NCI-H2171 (cell line): ENCODE measurements at regions not wholly inside any gene's neighbourhood (a gene's known extent, or its start where the extent isn't known, plus 50 kb on each side); places are given as distances from the start of the nearest gene placed in this dataset.

ENCODE experiments used
- DNase-seq: peaks from one replicate; lab custom pipeline; 2025; lab: John Stamatoyannopoulos, UW

DNA sequence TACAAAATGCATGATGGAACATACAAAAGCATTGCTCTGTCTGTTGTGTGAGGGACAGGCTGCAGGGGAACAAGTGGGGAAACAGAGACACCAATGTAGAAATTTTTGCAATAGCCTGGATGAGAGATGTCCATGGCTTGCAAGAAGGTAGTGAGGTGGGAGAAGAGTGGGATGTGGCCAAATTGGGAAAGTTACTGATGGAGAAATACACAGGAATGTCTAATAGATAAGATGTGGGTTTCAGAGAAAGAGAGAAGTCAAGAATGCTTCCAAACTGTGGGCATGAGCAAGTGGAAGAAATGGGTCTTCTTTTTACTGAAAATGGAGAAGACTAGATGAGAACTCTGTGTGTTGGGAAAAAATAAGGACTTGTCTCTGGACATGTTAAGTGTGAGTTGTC, 592.7 kb downstream of the TNS3 start:
- DNase-seq, result no peak

DNA sequence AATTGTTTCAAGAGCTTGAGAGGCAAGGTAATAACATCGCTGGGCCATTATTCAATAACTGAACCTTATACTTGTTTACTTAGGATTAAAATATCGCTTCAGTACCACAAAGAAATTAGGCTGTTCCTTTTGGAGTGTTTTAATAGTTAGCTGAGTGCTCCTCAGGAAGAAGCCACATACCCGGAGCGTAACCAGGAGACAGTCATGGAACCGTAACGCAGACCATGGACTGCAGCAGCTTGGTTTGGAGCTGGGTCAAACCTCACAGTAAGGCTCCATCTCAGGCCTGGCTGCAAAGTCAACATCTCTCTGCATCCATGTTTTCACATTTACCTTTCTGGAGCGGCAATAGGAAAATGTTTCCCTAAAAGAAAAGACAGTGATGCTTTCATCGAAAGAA, 599.0 kb downstream of the TNS3 start:
- DNase-seq, result no peak

DNA sequence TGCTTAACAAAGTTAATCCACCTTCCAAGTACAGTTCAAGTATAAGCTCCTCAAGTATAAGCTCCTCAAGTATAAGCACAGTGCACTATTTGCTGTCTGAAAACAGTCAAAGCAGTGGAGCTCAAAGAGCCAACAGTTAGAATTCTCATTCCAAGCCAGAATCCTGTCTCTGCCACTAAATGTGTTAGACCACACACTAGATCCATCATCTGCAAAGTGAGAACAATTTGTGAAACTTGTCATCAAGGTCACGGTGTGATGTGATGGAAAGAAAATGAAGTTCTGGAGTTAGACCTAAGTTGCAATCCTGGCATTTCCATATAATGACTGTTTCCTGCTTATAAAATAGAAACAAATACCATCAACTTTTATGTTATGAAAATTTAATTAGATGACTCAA, 602.5 kb downstream of the TNS3 start:
- no peak for DNase-seq

DNA sequence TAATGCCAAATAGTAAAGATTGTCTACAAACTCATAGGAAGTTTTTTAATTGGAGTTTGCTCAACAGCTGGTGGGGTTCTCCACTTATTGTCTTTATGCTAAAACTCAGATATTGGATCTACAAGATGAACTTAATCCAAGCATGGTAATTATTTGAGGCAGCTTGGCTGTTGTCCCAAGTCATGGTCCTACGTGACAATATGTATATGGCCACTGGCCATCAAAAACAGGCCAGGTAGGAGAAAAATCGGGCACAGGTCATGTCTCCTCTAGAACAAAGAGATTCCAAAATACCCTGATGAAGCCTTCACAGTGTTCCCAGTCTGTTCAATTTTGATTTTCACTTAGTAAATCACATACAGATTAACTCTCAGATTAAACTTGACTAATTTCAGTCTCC, 606.4 kb downstream of the TNS3 start:
- no peak for DNase-seq

DNA sequence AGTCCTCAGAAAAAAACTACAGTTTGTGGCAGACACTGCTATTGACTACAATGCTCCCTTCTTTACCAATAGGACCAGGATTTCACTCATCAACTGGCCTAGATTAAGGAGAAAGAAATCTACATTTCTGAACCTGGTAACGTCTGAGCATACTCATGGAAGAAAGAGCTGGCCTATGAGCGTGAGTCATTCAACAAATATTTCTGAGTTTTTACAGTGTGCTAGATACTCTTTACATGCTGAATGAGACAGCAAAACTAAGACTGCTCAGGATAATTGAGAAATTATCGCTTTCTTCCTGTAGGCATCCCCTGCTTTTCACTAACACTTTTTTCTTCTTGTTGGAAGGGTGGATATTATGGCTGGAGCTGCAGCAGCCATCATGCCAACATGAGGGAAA, 609.7 kb downstream of the TNS3 start:
- no peak for DNase-seq

DNA sequence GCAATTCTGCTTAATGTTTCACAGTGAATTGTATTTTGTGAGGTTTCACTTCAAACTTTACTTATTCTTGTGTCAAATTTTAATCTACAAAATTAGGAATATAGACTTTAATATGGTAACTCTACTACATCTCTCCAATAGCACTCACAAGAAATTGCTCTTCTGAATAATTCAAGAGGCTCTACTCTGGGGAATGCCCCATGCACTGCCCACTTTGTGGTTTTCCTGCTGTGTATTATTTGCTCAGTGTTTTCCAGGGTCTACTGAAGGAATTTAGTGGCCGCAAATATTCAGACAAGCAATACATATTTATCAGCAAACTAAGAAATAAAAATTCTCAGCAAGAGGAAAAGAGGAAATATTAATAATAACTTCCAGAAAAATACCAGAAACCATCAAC, 611.4 kb downstream of the TNS3 start:
- DNase-seq, result no peak

DNA sequence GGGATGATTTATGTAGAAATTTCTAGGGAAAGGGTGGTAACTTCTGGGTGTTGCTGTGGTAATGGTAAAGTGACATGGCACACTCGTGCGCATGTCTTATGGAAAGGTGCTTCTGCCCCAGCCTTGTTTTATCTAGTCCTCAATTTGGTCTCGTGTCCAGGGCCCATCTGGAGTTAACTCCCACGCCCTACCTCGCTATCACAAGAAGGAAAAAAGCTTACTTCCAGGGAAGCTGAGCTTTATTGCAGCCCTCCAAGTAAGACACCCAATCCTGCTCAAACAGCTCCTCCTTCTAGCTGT, 611.8 kb downstream of the TNS3 start:
- DNase-seq, result no peak

DNA sequence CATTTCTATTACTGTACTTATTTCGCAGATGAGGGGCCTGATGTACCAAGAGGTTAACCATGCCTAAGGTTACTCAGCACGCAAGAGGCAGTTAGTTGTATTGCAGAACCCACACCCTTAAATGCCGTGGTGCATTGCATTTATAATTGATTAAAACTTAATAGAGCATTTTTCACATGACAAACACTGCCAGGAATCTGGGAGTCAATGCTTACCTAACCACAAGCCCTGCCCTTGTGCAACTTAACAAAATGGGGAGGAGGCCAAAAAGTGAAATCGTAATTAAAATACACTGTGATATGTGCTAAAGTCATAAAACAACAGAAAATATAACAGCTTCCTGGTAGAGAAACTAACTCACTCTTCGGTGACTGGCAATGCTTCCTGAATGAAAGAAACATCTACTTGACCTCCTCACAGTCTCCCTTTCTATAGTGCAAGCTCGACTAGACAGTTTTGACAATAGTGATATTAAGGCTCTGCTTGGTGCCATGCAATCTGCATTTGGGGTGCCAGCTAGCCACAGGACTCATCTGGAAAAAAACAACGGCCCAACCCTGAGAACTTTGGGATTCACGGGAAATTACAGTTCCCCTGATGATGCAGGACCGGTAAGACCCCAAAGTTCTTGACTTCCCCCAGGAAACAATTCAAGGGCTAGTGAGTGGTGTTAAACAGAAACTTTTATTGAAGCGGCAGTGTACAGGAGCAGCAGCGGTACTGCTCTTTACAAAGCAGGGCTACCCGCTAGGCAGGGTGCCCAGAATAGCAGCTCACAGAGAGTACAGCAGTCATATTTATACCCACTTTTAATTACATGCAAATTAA, 612.4 kb downstream of the TNS3 start:
- DNase-seq, result no peak

DNA sequence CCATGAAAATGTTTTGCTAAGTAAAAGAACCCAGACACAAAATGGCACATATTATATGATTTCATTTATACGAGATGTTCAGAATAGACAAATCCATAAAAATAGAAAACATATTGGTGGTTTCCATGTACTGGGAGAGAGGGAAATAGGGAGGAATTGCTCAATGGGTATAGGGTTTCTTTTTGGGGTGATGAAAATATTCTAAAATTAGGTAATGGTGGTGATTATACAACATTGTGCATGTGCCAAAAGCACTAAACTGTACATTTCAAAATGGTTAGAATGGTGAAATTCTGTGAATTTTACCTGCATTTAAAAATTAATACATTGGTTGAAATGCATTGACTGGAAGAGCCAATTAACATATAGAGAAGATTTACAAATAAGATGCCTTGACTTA, 613.9 kb downstream of the TNS3 start:
- DNase-seq, result no peak

DNA sequence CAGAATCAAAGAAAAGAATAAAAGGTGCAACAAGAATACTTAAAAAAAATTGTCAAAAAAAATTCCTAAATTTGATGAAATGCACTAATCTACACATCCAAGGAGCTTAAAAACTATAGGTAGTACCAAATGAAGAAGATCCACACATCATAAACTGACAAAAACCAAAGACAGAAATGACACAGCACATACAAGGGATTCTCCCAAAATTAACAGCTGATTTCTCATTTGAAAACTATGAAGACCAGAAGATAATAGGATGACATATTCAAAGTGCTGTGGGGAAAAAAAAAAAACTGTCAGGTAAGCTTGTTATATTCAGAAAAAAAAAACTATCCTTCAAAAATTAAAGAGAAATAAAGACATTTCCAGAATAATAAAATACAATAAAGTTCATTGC, 618.2 kb downstream of the TNS3 start:
- no peak for DNase-seq

DNA sequence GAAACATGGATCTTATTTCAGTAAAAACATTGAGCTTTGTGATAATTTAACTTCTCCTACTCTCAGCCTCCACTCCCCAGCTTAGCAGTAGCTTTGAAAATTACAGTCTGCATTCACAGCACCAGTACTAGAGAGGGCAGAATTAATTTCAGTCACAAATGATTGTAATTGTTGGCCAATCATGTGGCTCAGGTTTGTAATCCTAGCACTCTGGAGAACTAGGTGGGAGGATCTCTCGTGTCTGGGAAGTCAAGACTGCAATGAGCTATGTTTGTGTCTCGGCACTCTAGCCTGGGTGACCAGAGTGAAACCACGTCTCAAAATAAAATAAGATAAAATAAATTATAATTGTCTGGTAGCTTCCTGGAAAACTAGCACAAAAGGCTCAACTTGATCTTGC, 620.9 kb downstream of the TNS3 start:
- DNase-seq, result no peak

DNA sequence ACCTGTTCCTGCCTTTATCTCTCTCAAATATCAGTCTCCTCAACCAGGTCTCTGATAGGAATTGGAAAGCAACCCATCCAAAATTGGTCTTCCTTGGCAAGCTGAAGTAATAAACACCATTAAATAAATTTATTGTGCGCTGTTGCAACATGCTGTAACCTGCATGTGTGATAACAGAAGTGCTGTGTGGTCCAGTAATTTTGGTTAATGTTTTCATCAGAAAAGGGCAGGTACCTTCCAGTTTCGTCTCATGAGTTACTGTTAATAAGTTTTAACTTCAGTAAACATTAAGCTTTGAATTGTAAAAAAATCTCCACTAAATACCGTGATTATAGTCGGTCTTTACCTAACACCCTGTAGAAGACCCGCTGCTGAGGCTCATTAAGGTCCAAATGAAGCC, 624.7 kb downstream of the TNS3 start:
- no peak for DNase-seq

DNA sequence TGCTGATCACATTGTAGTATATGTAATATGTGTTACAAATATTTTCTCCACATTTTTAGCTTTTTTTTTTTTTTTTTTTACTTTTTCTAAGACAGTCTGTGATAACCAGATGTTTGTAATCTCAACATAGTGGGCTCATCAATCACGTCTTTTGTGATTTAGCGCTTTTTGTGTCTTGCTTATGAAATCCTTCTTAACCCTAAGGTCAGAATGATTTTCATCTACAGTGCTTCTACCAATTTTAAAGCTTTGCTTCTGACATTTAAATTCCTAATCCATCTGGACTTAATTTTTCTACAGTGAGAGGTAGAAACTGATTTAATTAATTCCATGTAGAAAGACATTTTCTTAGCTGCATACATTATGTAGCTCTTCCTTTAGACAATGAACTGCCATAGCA, 626.4 kb downstream of the TNS3 start:
- DNase-seq, result no peak

DNA sequence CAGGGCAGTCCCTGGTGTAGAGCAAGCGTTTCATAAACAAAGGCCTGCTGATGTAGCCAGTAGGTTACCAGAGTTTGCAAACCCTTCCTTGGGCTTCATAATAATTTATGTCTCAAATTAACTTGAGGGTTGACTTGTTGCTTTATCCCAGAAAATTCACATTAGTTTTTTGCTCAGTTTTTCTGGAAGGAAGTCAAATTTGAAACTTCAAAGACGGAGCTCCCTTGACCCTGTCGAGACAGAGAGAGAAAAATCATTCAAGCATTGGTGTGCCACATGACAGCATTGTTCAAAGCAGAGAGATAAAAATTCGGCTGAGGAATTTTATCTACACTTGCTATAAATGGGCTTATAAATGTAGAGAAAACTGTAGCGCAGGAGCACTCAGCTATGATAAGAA, 627.7 kb downstream of the TNS3 start:
- no peak for DNase-seq

DNA sequence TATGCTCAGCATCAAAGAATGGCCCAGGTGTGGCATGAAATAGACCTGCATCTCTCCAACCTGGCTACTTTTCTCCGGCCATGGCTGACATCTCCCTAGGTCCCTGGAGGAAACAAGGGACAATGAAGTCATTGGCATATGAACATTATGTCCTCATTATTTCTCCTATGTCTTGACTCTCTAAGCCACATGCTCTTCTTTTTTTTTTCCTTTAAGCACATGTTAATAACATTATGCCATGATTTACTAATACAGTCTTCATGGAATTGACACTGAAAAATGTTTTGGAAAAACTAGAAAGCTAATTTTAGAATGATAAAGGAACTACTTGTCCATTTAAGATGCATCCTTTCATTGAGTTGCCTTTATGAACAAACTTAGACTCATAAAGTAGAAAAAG, 628.9 kb downstream of the TNS3 start:
- DNase-seq, result no peak

DNA sequence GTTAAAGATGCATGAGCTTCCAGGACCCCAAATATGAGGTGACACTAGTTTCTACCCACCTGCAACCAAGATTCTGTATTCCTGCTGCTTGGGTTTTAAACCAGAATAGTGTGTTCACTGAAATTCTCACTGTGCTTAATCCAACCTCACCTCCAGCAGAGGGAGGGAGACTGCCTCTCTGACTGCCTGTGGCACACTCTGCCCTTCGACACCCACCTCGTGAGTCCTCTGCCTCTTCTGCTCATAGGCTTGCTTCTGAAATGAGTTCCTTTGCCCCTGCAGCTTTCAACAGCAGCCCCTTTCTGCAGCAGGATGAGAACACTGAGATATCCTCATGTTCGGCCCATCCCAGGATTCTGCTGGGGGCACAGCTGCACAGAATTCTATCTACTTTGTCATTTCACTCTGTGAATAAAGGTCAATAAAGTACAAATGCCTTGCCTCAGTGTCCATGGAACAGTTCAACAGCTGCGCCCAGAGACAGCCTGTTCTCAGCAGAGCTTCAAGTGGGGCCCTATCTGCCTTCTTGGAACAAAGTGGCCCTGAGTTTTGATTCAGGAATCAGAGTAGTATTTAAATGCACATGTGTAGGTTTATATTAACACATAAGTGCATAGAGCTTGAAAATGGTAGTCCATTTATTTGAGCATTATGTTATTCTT, 632.5 kb downstream of the TNS3 start:
- DNase-seq, result no peak

DNA sequence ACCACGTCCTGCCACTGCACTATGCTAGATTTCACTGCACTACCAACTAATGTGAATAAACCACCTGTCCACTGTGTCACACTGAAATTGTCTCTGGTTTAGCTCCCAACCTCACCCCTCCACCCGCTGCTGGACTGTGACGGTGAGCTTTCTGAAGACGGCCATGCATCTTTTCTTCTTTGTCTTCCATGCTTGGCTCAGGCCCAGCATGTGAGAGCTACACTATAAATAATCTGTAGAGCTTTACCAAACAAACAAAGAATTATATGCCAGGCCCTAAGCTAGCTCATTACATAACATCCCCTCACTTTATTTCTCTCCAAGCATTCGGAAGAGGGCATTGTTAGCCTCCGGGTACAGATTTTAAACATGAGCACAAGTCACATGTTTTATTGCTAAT, 633.2 kb downstream of the TNS3 start:
- DNase-seq, result no peak

DNA sequence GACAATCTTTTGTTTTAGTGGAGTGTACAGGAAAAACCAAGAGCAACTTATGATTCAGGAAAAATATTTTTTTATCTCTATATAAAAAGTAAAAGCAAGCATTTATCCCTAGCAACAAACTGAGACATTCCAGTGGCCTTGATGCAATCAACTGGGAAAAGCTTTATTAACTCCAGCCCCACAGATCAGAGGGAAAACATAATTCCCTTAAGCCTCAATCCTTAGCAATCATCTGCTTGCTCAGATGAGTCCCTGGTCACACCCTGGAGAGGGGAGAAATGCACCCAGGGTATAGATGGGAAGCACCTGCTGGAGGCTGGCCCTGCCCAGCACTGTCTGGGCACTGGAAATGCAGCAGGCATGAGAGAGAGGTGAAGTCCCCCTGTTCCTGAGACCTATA, 636.6 kb downstream of the TNS3 start:
- DNase-seq, result no peak

DNA sequence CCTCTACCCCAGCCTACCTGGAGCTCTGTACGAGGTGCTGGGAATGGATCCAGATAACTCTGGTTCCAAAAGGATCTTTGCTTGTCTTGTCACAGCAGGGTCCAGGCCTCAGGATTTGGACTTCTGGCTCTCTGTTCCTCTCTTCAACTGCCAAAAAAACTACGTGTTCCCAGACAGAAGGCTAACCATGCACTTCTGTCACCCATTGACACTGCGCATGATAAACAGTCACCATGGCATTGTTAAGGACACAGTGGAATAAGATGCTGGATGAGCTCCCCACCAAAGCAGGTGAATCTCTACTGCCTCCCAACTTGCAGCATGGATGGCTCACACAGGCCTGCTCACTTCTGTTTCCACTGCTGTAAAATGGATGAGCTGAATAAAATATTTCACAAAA, 637.9 kb downstream of the TNS3 start:
- DNase-seq, result no peak

DNA sequence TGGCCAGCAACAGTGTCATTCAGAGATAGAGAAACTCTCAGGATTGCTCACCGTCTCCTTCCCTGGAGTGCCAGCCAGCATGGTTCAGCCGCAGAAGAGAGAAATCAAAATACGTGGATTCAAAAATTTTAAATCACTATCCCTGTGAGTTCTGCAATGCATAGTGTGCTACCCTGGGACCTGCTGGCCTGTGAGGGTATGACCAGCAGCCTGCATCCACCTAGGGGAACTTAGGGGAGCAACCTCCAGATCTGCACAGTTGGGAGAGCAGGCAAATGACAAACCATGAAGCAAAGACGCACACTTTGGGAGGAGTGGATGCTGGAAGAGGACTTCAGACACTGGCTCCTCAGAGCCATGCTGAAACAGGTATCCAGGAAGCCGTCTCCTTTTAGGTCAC, 639.3 kb downstream of the TNS3 start:
- no peak for DNase-seq

DNA sequence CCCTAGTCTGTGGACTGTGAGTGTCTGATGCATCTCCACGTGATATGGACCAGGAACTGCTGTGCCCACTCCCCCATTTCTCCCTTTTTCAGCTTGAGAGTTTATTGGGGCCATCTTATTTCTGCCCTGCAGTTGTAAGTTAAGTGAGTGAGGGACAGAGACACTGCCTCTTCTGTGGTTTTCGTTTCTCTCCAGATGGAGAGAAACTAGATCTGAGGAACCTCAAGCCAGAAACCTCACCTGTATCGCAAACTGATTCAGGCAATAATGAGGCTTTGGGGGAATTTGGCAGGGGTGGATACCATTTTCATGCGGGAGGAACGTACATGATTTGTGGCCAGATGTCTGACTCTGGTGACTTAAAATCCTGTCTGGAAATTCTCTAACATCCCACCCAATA, 641.7 kb downstream of the TNS3 start:
- no peak for DNase-seq

DNA sequence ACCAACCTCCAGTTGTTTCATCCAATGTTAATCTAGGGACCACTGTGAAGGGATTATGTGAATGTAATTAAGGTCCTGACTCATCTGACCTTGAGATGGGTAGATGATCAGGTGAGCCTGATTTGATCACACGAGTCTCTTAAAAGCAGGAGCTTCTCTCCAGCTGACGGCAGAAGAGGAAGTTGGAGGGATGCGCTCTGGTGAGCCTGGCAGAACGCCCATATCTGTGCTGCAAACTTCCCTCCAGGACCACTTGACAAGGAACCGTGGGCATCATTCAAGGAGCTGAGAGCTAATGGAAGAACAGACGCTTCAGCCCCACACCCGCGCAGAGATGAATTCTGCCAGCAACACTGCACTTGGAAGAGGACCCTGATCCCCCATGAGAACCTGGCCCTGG, 642.4 kb downstream of the TNS3 start:
- DNase-seq, result no peak

DNA sequence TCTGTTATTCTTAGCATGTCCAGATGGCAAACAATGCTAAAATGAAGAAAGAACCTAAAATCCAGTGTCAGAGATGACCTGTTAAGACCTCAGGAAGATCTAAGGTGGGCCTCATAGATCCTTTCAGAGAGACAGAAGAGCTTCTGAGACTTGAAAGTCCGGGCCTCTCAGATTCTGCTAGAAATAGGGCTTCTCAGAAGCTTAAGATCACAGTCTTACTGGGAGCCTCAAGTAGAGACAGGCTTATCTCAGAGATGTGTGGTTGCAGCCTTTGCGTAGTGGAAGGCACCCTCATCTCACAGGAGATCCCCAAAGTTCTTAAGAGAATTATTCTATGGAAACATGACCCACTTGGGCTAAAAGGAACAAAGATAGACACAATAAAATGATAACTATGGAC, 642.8 kb downstream of the TNS3 start:
- no peak for DNase-seq

DNA sequence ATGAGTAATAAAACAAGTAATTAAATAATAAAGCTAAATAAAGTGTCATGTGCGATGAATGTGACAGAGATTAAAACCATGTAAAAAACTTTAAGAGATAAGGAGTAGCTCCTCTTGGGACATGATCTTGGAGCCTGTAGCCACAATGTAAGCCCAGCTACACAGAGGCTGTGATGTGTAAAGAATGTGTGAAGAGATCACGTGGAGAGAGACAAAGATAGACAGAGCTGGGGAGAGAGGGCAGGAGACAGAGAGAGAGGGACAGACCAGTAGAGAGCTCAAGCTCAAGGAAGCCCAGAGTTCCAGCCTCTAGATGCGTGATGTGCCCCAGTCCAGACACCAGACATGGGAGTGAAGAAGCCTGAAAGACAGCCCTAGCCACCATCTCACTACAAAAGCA, 644.1 kb downstream of the TNS3 start:
- no peak for DNase-seq
